DMS79 treated with DMSO at 0.1 percent for 48 hours (cell line): ENCODE measurements at regions not wholly inside any gene's neighbourhood (a gene's known extent, or its start where the extent isn't known, plus 50 kb on each side); places are given as distances from the start of the nearest gene placed in this dataset.

Experiments used
- DNase-seq: peaks from one replicate; lab custom pipeline; 2025; lab: John Stamatoyannopoulos, UW

DNA sequence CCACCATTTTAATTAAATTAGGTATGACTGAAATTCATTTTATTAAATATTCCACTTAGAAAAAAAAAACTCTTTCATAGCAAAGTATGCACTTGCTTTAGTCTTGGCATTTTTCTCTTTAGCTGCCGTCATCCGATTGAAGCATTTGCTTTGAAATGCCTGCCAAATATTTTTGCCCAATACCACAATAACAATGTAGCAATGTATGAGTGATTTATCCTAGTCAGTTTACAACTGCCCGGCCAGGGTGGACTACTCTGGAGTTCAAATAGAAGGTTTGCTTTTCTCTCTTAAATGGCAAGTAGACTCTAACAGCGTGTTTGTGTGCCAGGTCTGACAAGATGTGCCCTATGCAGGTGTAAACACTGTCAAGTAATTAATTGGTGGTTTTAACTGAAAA is 675.3 kb upstream of the SGCG start:
- no peak for DNase-seq

DNA sequence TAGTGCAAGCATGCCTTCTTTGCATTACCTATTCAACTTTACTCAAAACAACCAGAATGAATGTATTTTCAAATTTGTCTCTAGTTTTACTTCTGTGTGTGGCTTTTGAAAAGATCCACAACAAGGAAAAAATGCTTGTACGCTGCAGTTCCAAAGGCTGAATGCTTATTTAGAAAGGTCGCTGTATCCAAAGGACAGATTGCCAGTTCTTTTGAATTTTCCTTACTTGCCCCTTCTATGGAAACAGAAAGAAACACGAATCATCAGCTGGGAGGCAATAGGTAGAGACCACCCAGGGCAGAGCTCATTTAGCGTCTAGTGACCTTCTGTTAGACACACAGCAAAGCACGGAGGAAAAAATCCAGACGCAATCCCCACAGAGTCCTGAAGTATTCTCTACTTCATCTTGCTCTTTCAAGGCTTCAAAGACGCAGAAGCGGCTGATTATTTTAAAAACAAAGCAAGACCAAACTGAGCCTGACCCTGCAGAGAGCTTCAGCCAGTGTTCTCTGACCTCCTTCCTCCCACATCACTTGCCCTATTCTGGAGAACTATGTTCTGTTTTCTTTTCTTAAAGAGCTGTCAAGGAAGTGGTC is 674.6 kb upstream of the SGCG start:
- no peak for DNase-seq

DNA sequence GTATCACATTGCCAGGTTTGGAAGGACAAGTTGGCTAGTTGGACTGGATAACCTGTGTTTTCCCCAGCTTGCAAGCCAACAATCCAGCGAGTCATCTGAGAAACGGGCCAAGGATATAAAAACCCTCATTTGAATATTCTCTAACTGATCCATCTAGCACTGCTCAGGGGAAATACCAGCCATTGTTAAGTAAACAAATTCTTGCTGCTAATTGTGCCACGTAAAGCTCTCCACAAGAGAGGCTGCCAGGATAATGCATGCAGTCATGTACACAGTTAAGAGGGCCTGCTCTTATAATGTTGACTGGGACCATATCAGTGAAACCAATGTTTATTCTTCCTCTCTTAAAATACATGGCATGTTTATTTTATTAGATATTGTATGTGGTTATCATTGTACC is 663.2 kb upstream of the SGCG start:
- peak; percentile 30 for DNase-seq

DNA sequence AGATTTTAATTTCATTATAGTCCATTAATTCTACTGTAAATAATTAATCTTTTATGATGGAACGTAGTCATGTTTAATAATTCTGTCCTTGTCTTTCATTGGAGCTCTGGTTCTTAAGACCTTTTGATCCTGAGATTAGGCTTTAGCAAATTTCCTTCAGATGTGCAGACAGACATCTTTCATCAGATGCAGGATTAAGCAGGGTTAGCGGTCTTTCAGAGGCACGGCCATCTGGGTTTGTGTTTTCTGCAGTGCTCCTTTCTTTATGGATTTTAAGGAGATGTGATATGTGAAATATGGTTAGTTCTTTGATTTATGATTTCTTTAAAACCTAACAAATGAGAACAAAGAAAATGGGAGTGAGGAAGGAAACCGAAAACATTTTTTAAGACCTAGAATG is 643.9 kb upstream of the SGCG start:
- DNase-seq, result no peak

DNA sequence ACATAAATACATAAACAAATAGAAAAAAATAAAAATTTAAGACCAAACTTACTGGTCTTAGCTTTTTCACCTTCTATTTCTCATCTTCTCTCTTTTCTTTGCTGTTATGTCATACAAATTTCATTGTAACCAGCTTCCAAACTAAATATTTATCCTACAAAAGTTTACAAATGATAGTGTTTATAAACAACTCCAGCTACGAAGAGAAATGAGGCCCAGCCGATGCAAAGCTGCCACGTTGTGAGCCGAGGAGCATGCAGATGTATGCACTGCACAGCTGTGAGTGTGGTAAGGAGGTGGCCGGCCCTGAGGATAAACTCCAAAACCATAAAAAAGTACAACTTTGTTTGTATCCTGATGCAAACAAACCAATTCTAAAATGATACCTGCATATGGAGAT is 642.4 kb upstream of the SGCG start:
- no peak for DNase-seq

DNA sequence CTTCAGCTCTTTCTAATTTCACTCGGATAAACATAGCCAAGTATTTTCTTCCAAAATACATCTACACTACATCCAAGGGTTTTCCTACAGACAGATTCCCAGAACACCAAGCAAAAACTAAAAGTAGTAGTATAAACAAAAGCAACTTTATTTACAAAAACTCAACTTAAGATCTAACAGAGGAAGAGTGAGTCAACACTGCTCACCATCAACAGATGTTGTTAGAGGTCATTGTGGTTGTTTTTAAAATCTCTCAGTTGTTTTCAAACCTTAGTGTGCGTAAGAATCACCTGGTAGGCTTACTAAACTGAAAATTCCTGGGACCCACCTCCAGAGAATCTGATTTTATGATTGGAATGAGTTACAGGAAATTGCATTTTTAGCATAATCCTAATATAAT is 631.7 kb upstream of the SGCG start:
- no peak for DNase-seq

DNA sequence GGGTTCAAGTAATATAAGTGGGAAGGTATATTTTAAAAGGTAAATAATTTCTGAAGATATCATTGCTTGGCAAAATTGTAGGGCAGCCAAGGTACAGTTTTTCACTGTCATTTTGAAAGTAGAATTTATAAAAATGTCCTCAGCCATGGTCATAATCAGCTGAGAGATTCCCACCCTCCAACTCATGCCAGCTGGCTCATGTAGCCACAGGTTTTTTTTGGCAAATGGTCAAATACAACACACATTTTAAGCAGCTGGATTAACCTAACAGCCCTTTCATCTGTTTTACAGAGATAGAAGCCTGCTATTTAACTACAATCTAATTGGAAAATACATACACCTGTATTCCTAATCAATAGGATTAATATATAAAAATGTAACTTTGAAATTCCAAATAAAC is 619.2 kb upstream of the SGCG start:
- DNase-seq, result peak; percentile 69

DNA sequence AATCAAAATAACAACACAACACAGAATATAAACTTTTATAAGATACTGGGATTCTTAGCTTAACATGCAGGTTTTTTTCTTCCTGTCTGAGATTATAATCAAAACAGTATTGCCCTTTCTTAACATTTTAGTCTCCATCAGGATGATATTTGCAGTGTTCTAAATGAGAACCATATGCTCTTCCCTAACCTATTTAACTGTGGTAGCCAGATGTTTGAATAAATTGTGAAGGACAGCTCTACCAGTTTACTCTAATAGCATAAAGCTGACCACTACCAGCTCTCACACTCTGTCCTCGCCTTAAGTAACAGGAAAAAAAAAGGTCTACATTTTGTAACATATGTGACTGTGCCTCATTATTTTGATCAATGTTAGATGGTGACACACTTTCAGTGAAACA is 618.7 kb upstream of the SGCG start:
- DNase-seq, result no peak

DNA sequence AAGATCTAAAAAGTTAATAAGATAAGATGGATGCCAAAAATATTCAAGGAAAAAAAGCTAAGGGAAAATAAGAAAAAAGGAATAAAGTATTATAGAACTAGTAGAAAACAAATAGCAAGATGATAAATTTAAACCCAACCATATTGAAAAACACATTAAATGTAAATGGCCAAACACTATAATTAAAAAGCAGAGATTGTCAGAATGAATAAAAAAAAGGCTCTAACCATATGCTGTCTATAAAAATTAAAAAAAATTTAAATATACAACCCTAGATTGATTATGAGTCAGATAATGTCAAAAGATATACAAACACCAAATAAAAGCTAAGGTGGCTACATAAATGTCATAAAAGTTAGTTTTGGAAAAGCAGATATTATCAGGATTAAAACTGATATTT is 617.5 kb upstream of the SGCG start:
- no peak for DNase-seq

DNA sequence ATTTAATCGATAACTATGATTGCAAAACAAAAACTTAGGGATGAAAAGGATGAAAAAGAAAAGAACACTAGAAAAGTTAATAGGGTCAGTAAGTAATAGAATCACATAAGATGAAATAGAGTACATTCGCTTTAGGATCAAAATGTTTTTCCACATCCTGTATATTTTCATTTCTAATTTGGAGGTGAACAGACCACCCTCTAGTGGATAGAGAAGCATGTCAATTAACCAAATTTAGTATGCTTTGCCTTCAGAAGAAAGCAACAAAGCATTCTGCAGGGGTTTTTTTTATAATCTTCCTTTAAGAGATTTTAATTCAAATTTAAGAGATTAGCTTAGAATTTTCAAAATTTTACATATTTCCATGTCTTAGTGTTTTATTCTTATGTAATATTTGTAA is 611.0 kb upstream of the SGCG start:
- DNase-seq, result no peak

DNA sequence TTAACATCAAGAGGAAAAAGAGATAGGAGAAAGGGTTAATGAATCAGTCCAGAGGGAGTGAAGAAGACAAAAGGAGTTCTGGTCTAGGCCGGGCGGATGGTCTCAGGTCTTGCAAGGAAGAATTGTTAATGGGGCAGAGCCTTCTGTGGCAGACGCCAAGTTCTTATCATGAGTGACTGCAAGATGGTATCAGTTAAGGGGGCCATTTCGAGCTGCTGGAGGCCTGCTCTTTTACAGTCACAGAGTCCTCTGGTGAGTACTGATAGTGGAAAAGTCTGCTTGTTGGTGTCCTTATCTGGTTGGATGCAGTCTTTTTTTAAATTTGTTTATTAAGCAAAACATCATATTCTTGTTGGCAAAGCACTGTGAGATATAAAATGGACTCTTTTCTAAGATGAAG is 590.9 kb upstream of the SGCG start:
- peak; percentile 6 for DNase-seq

DNA sequence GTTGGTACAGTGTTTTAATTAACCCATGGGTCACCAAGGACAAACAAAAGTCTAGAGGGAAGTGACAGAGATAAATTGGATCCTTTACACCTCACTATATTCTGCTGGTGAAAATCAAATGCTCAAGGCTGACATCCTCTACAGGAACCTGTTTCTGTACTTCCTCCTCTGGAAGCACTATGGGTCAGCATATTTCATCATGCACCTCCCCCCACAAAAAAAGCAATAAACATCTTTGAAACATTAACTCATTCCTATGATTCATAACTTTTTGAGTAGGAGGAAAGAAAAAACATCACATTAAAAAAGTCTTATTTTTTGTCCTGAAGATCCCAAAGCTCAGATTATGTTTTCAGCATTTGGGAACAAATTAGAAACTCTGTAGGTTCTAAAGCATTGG is 588.3 kb upstream of the SGCG start:
- DNase-seq, result peak; percentile 23

DNA sequence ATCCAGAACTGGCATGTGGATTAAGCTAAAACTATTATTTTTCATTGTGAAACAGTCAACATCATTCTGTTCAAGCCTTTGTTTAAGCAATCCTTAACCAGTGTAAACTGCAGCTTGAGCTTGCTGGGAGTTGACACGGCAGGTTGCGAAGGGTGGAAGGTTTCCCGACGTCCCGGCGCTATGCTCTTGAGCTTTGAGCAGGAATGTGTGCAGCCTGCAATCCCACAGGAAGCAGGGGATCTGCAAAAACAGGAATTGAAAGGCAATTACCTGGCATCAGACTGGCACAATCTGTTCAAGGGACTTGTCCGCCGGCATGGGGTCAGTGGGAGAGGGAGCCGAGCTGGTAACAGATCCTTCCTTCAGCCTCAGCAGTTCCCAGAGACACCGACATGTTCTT is 586.7 kb upstream of the SGCG start:
- peak; percentile 86 for DNase-seq

DNA sequence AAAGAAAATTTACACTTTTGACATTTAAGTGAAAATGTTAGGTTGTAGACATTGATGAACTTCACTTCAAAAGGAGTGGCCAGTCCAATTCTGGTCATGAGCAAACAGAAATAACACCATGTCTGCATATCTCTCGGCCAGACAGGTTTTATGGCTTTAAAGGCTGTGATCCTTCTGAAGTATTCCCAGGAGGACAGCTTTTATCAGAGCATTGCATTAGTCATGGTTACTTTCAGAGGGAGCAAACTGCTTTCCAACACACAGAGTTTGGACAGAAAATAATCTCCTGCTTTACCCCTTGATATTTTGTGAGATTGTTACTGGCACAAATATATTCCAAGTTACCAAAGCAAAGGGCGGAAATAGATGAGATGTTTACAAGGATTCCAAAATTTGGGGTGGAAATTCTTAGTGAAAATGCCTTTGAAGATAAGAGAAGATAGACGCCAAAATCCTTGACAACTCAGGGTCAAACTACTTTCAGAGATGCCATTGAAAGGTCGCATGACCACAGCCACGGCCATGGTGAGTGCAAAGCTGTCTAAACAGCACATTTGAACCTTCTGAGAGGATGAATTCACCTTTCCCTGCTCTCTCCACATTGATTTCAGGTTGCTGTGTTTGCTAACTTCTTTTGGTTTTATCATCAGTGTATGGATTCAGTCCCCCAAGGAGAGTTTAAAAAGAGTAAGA is 584.5 kb upstream of the SGCG start:
- peak; percentile 45 for DNase-seq

DNA sequence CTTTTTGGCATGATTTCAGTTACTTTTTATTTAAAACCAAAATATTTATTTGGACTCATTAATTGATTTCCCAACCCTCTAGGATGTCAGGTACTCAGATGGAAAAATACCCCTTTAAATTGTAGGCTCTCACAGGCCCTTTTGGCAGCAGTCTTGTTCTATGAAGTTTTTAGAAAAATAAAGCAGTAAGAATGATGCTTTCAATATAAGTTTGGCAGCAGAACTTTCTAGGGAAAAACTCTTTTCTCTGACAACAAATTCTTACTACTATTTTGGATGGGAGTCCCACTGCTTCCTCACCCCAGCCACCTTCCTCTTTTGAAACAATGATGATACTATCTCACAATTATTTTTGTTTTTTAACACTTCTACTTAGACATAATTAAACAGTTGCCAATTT is 581.6 kb upstream of the SGCG start:
- DNase-seq, result no peak

DNA sequence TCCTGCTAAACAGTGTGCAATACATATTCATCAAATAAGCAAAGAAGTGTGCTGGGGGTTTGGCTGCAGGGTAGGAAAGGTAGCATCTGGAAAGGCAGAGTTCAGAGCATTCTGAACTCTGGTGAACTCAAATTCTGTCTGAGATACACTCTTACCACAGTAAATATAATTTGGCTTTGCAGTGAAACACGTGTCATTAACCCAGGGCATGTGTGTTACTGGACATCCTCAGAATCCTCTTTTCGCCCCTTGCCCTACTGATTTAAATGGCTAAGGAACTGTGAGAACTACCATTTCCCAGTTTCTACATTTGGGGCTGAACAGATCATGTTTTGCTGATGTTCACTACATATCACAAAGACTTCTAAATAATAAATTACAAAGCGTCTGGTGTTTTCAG is 562.8 kb upstream of the SGCG start:
- DNase-seq, result no peak

DNA sequence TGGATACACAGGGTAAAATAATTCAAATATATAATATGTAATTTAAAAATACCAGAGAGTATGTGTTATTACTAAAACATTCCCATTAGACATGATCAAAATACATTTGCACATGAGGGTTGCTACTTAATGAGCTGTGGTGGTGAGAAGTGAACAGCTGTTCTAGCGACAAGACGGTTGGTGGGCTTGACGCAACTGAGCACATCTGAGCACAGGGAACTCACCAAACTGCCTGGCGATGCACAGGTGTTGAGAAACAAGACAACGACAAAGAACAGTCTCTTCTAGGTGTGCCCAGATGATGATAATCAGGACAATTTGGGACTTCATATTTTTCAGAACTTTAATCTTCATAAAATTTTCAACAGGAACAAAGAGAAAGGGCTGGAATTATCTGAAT is 555.1 kb upstream of the SGCG start:
- no peak for DNase-seq

DNA sequence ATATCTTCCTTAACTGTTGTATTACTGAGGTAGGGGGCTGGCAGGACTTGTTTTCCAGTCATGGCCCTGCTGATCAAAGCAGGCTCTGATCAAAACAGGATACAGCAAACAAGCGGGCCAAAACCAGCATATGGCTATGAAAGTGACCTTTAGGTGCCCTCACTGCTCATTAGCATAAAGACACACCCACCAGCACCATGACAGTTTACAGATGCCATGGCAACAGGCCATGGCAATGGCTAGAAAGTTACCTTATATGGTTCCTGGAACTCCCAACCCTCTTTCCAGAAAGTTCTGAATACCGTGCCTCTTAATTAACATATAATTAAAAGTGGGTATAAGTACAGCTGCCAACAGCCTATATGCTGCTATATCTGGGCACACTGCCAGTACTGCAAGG is 551.4 kb upstream of the SGCG start:
- DNase-seq, result no peak

DNA sequence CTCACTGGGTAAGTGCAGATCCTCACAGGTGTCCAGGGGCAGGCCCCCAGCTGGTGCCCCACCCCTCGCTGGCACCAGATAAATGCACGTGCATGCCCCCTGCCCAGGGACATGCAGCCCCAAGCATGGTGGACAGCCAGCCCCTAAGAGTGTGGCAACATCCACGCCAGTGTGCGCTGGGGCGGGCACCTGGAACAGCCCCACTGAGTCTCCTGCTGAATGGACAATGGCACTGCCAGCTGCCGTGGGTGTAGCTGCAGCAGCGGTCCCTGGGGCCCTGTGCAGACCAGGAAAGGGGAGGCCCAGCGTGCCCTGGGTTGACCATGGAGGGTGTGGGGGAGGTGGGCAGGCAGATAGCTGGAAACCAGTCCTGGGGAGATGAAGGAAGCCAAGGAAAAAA is 538.7 kb upstream of the SGCG start:
- no peak for DNase-seq

DNA sequence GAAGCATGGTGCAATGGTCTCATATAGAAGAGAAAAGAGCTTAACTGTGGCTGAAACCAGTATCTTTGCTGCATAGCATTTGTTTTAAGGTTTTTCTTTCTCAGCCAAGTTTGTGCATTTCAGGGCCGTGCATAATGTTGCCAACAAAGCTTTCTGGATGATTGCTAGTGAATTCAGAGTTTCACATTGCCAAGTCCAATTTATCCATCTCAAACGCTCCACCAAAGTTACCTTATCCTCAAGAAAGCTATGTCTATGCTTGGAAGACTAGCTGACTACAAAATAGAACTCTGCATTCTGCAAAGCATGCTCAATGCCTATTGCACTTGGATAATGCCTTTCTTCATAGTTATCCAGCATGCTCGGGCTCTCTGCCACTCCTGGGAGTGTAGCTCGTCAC is 535.8 kb upstream of the SGCG start:
- no peak for DNase-seq

DNA sequence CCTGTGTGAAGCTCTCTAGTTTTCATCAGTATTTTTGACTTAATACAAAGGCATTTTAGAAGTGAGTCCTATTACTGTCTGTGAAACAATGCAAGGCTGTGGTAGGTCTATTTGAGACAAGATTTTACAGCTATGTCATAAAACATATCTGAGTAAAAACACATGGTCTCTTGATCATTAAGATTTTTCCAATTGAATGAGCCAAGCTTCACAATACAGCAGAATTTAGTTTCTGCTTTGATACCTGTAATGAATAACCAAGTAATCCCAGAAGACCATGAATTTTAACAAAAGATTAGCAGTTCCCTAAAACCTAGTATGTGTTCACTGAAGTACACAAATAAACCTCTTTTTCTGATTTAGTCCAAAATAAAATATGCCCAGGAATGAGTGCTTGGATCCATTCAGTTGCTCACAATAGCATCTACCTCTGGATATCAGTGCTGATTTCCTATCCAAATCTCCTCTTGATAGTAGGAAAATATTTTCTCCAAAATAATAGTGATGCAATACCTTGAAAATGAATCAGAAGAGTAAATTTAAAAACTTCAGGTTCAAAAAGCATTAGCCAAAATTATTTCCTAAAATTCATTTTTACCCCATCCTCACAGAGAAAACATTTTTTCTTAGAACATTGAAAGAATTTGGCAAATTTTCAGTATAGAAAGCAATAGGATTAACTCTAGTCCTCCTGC is 533.5 kb upstream of the SGCG start:
- DNase-seq, result no peak

DNA sequence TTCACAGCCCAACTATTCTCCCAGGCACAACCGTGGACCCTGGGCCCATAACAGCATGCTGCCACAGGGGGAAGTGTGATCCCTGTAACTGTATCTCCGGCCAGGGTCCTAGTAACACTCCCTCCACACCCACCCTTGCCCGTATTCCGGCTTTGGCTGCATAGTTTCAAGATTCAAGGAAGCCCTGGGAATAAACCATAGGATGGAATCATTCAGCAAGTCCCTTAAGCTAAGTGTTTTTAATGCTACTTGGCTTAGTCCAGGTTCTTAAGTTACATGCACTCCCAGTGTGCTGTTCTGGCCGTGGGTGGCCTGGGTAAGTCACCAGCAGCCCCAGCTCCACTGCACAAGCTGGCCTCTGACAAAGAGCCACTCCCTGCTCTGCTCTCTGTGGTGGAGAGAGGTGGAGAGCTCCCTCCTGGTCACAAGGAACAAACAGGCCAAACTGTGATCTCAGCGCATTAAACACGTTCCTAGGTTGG is 532.4 kb upstream of the SGCG start:
- DNase-seq, result no peak

DNA sequence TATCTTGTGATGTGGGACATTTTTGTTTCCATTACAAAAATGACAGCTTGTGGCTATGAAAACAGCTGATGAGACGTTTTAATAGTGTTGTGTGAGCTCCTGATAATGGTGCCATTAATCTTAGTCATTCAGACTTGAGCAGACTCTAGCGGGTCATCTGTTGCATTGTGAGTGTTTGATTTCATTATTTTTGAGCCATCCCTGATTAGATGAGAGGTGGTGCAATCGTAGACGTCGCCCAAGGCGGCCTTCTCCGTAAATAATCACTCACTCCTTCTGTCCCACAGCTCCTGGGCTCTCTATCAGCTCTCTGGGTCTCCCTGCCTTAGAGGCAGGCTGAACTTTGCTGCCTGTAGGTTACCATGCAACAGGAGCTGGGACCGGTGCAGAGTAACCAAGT is 528.0 kb upstream of the SGCG start:
- DNase-seq, result no peak

DNA sequence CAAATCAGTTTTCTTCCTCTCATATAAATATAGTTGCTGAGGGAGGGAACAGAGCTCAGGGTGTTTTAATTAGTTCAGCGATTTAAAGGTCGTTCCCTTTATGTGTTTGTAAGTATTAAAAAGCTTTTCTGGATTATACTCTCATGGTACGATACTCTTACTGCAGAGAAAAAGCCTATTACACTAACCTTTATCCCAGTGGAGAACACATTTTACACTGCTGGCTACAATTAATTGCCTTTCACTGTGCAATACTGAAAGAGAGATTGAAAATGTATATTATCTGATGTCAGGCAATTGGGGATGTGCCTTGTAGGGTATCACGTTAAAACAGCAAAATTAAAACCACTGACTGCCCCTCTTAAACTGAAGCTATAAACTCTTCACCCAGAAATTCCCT is 526.9 kb upstream of the SGCG start:
- DNase-seq, result no peak
